DND-41 (cell line): ENCODE measurements at regions not wholly inside any gene's neighbourhood (a gene's known extent, or its start where the extent isn't known, plus 50 kb on each side); places are given as distances from the start of the nearest gene placed in this dataset.

Experiments
- EZH2 ChIP-seq: IDR thresholded peaks from 3 replicates; pipeline ENCODE4 v1.6.1; 2012; ENCODE audit warnings: borderline replicate concordance, low read depth, mild to moderate bottlenecking, moderate library complexity, low read length, inconsistent platforms; ENCODE audit not compliant: severe bottlenecking
- TF ChIP-seq, protein P1 (sequence below): IDR thresholded peaks from 2 replicates; pipeline ENCODE4 v1.5.1; 2012; ENCODE audit warnings: borderline replicate concordance, low read length, moderate library complexity, mild to moderate bottlenecking; ENCODE audit not compliant: poor library complexity, severe bottlenecking; ENCODE audit errors: extremely low read depth

DNA sequence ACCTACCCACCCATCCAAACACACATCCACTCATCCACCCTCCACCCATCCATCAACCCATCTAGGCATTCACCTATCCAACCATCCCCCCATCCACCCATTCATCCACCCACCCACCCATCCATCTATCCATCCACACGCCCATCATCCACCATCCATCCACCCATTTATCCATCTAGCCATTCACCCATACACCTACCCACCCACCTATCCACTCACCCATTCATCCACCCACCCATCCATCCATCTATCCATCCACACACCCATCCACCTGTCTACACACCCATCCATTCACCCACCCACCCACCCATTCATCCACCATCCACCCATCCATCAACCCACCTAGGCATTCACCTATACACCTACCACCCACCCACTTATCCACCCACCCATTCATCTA lies 72.6 kb upstream of the GALNT9 start:
- TF ChIP-seq, protein P1, sequence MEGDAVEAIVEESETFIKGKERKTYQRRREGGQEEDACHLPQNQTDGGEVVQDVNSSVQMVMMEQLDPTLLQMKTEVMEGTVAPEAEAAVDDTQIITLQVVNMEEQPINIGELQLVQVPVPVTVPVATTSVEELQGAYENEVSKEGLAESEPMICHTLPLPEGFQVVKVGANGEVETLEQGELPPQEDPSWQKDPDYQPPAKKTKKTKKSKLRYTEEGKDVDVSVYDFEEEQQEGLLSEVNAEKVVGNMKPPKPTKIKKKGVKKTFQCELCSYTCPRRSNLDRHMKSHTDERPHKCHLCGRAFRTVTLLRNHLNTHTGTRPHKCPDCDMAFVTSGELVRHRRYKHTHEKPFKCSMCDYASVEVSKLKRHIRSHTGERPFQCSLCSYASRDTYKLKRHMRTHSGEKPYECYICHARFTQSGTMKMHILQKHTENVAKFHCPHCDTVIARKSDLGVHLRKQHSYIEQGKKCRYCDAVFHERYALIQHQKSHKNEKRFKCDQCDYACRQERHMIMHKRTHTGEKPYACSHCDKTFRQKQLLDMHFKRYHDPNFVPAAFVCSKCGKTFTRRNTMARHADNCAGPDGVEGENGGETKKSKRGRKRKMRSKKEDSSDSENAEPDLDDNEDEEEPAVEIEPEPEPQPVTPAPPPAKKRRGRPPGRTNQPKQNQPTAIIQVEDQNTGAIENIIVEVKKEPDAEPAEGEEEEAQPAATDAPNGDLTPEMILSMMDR, result no peak
- no peak for TF ChIP-seq EZH2
